GM12892 (cell line): ENCODE measurements at regions not wholly inside any gene's neighbourhood (a gene's known extent, or its start where the extent isn't known, plus 50 kb on each side); places are given as distances from the start of the nearest gene placed in this dataset.

Source experiments
- DNase-seq: peaks from one replicate; pipeline ENCODE4 v3.0.0; 2011; ENCODE audit not compliant: insufficient read length
- FAIRE-seq: peaks from 2 replicates; lab custom pipeline; 2011; peaks lifted over from hg19 to GRCh38; lab: Jason Lieb, UNC
- POLR2A ChIP-seq: IDR thresholded peaks from 2 replicates; pipeline ENCODE4 v1.6.1; 2011; ENCODE audit warnings: low read depth, low read length, control low read depth
- POLR2AphosphoS5 ChIP-seq: IDR thresholded peaks from 2 replicates; pipeline ENCODE4 v1.6.1; 2011; ENCODE audit warnings: low read depth, low read length, control low read depth
- TAF1 ChIP-seq: IDR thresholded peaks from 2 replicates; pipeline ENCODE4 v1.6.1; 2011; ENCODE audit warnings: low read depth, mild to moderate bottlenecking, control low read depth, low read length, borderline replicate concordance

DNA sequence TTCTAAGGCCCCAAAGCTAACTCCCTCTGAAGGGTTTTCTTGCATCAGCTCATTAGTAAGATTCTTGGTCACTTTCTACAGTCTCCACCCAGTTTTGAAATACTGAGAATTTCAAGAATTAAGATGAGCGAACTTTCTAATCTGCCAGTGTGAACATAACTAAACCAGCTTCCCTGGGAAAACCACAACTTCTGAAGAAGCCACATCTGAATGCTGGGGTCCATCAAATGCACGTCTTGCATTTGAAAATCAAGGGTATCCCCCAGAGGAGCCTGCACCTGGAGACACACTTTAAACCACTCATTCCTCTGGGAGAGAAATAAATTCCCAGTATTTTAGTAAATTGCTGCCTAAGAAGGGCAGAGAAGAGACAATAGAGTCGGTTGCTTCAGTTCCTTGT lies 292.1 kb upstream of the CDH4 start:
- DNase-seq (no peak), FAIRE-seq (no peak)
- no peak for TF ChIP-seq POLR2AphosphoS5
- TF ChIP-seq TAF1 = no peak
- TF ChIP-seq POLR2A = no peak

DNA sequence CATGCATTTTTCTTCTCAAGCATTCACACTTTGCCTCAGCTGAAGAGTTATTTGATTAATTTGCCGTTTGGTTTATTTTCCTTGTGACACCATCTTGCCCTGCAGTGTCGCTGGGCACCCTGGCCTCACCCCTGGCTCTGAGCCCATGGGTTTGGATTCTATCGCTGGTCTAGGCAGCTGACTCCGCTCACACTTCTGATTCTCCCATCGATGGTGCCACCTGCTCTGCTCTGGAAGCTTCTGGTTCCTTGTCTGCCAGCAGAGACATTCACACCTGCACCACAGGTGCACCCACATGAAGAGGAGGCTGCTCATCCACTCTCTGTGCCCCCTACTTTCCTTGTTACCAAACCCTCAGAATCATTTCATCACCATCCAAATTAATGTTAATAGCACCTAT lies 291.6 kb upstream of the CDH4 start:
- FAIRE-seq = no peak
- no peak for DNase-seq
- TF ChIP-seq TAF1 = no peak
- TF ChIP-seq POLR2AphosphoS5 = no peak
- no peak for TF ChIP-seq POLR2A

DNA sequence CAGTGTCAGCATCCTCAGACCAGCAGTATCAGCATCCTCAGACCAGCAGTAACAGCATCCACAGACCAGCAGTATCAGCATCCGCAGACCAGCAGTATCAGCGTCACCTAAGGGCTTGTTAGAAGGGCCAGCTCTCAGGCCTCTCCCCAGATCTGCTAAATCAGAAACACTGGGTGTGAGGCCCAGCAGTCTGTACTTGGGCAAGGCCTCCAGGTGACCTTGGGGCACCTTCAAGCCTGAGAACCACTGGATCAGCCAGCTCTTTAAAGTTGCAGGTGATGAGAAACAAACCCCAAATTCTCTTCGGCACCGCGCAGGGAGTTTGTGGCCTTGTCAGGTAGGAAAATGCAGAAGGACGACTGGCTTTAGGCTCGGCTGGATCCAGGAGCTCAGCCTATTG lies 290.5 kb upstream of the CDH4 start:
- no peak for FAIRE-seq
- DNase-seq = no peak
- TF ChIP-seq POLR2AphosphoS5 (no peak), TAF1 (no peak), POLR2A (no peak)

DNA sequence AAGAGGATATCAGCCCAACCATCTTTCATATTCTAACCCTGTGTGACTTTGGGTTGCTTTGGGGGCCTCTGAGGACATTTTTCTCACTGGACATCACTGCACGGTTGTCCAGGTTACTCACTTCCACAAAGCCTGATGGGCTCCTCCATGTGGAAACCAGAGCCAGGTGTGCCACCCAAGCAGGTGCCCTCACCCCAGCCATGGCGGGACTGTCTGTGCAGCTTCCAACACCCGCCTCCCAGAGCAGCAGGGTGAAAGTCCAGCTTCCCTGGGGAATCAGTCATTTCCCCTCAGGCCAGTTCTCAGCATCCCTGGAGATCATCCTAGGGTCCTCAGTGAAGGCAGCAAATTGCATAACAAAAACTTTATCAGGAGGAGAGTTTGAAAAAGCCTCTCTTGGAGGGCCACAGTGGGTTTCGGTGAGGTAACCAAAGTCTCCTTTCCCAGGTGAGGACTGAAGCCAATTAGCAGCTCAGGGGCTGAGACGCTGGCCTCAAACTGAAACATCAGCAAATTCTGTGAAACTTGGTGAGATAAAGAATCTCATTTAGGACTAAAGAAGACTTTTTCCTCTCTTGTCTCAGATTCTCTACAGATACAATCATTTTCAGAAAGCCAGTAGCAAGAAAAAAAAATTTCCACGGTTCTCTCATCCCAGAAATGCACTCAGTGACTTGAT lies 289.6 kb upstream of the CDH4 start:
- TF ChIP-seq POLR2AphosphoS5 = no peak
- no peak for TF ChIP-seq TAF1
- no peak for TF ChIP-seq POLR2A
- no peak for DNase-seq
- no peak for FAIRE-seq

DNA sequence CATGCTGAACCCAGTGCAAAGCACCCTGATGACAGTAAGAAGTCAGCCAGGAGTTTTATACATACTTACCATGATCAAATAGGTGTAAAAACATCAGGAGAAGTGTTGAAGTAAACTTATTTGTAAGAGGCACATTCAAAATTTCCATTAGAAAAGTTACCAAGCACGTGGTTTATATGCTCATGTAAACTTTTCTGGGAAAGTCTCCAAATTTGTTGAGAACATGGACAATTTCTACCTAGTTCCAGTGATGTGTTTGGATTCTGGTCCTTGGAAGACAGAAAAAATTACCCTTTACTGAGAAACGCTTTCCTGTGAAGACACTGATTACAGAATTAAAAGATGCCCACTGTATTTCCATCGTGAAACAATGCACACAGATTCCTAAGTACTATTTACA lies 288.9 kb upstream of the CDH4 start:
- DNase-seq (no peak), FAIRE-seq (no peak)
- no peak for TF ChIP-seq POLR2A
- no peak for TF ChIP-seq POLR2AphosphoS5
- no peak for TF ChIP-seq TAF1

DNA sequence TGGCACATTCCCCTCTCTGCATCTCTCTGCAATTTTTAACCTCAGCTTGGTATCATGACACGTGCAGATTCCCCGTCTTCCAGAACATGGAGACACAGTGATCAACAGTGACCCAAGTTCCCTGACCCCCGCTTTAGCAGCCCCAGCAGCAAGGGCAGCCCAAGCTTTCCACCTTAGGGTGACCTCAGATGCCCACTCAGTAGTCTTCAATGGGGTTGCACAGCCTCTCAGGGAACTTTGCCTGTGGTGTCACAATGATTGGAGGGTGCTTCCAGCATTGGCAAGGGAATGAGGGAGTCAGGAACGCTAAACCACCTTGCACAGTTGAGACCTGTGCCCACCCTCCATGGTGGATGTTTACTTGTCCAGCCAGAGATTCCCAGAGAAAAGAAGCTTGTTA lies 287.1 kb upstream of the CDH4 start:
- DNase-seq (no peak), FAIRE-seq (no peak)
- TF ChIP-seq TAF1 (no peak), POLR2A (no peak), POLR2AphosphoS5 (no peak)

DNA sequence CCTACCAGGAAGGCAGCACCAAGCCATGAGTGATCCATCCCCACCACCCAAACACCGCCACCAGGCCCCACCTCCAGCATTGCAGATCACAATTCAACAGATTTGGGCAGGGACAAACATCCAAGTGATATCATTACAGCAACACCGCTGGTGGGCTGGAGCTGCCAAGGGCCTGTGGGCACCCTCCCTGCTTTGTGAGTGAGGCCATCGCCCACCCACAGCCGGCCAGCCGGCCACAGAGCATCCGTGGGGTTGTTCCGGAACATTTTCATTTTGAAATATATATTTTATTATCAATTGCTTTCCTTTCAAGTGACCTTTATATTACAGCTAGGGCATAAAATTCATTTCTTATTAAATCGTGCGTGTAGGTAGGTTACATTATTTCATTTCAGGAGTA lies 286.0 kb upstream of the CDH4 start:
- no peak for DNase-seq
- TF ChIP-seq POLR2AphosphoS5 = no peak
- no peak for TF ChIP-seq POLR2A
- no peak for TF ChIP-seq TAF1

DNA sequence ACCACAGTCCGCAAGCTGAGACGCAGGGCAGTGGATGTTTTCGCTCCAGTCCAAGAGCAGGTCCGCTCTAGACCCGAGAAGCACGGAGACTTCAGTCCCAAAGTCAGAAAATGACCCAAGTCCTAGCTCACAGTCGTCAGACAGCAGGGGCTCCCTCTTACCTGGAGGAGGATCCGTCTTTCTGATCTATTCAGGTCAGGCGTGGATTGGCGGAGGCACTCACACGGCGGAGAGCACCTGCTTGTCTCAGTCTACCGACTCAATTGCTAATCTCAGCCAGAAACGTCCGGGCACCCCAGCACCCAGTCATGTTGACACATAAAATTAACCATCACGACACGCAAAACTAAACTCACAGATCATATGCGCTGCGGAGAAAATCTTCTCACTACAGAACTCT lies 285.3 kb upstream of the CDH4 start:
- DNase-seq = no peak
- no peak for FAIRE-seq
- TF ChIP-seq TAF1 = no peak
- TF ChIP-seq POLR2A = no peak

More for the DNA sequence above, 286.0 kb upstream of the CDH4 start:
- FAIRE-seq = no peak

DNA sequence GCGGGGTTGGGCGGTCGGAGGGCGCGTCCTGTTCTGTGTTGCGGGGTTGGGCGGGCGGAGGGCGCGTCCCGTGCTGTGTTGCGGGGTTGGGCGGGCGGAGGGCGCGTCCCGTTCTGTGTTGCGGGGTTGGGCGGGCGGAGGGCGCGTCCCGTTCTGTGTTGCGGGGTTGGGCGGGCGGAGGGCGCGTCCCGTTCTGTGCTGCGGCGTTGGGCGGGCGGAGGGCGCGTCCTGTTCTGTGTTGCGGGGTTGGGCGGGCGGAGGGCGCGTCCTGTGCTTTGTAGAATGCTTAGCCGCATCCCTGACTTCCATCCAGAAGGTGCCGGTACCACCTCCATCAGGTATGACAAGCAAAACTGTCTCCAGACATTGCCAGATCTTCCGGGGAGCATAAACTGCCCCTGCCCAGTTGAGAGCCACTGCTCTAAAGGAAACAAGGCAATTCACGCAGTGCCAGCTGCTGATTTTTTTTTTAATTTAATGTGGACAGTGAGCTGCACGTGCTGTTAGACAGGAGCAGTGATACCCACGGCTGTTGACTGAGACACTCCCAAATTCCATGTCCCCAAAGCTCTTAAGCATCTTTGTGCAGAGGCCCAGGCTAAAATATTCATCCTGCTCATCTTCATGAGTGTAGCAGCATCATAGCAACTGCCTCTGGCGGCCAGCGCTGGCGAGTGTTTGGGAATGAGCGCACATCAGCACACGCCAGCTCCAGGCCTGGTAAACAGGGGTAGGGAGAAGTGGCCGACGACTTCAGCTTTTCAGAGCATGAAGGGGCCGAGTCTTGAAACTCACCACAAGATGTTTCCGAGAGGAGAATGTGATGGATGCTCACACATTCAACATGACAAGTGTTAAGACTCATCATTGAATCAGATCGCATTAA lies 284.4 kb upstream of the CDH4 start:
- TF ChIP-seq POLR2AphosphoS5 (no peak), TAF1 (no peak), POLR2A (no peak)
- FAIRE-seq = no peak
- DNase-seq = no peak

DNA sequence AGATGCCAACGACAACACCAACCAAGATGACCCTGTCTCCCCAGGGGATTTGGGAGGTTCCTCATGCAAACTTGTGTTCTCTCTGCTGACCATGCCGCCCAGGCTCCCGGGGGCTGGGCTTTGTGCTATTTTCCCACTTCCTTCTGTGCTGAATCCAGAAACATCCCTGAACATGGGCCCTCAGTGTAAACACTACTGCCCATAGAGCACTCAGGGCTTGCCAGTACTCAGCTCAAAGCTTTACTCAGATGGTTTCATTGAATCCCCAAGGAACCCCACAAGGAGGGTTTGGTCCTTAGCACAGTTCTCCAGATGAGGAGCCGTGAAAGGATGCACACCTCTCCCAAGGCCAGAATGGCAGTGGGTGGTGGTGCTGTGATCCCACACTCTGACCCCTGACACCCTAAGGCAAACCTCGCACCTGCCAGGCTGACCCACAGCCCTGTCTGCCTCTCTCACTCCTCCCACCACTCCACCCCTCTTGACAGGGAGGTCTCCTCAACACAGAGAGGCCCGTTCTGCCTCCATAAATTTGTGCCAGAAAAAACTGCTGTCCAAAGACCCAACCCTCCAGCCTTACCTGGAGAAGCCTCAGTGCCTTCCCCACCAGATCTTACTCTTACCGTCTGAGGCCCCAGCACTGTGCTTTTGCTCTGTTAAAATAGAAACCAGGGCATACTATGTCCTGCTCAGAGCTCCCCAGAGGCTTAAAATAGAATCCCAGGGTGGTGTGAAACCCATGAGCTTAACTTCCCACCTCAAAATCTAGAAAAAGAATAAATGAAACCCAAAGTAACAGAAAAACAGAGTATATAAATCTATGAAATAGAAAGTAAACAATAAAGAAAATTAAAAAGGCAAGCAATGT lies 283.0 kb upstream of the CDH4 start:
- no peak for TF ChIP-seq POLR2A
- TF ChIP-seq POLR2AphosphoS5 = no peak
- no peak for TF ChIP-seq TAF1
- DNase-seq = no peak
- FAIRE-seq = no peak

DNA sequence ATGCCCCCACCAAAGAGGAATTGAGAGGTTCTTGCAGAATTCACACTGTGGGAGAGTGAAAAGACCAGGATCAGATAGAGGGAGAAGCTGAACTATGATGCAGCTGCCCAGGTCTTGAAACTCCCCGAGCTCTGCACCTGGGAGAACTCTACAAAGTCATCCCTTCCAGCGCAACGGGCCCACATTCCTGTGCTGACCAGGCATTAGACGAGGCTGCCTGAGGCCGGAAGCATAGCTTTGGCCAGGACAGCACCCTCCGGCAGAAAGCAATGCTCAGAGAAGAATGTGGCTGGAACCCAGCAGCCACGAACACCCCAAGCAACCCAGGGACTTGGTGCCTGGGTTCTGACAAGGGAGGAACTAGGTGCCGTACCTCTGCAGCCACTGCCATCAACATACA lies 281.5 kb upstream of the CDH4 start:
- FAIRE-seq (no peak), DNase-seq (no peak)
- TF ChIP-seq POLR2A (no peak), POLR2AphosphoS5 (no peak), TAF1 (no peak)
